ENCODE measurements at regions not wholly inside any gene's neighbourhood (a gene's known extent, or its start where the extent isn't known, plus 50 kb on each side); places are given as distances from the start of the nearest gene placed in this dataset.

- TF ChIP-seq, protein P1, sequence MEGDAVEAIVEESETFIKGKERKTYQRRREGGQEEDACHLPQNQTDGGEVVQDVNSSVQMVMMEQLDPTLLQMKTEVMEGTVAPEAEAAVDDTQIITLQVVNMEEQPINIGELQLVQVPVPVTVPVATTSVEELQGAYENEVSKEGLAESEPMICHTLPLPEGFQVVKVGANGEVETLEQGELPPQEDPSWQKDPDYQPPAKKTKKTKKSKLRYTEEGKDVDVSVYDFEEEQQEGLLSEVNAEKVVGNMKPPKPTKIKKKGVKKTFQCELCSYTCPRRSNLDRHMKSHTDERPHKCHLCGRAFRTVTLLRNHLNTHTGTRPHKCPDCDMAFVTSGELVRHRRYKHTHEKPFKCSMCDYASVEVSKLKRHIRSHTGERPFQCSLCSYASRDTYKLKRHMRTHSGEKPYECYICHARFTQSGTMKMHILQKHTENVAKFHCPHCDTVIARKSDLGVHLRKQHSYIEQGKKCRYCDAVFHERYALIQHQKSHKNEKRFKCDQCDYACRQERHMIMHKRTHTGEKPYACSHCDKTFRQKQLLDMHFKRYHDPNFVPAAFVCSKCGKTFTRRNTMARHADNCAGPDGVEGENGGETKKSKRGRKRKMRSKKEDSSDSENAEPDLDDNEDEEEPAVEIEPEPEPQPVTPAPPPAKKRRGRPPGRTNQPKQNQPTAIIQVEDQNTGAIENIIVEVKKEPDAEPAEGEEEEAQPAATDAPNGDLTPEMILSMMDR (conservative IDR thresholded peaks at IDR 0.05; ENCODE audit: low read length): no peak
- TF ChIP-seq EZH2phosphoT487 (IDR thresholded peaks at IDR 0.05; ENCODE audit: borderline replicate concordance, low read depth, low read length): no peak
These were observed 413.0 kb downstream of the MTX2 start for GRCh38 chr2:176682278-176682677.
